ENCODE measurements at regions not wholly inside any gene's neighbourhood (a gene's known extent, or its start where the extent isn't known, plus 50 kb on each side); places are given as distances from the start of the nearest gene placed in this dataset.

DNA sequence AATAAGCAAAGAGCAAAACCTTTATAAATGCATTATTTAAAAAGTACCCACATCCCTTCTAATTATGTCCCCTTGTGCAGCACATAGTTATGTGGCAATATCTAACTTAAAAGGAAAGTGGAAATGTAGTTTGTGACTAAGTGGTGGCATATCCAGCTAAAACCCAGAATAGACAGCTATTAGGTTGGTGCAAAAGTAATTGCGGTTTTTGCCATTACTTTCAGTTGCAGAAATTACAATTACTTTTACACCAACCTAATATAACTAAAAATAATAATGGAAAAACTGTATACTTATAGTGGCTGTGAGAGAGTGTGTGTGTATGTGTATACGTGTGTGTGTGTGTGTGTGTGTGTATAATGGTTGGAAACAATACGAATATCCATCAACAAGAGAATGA, 1108.1 kb upstream of the CNTN5 start:
- TF ChIP-seq, protein P1, sequence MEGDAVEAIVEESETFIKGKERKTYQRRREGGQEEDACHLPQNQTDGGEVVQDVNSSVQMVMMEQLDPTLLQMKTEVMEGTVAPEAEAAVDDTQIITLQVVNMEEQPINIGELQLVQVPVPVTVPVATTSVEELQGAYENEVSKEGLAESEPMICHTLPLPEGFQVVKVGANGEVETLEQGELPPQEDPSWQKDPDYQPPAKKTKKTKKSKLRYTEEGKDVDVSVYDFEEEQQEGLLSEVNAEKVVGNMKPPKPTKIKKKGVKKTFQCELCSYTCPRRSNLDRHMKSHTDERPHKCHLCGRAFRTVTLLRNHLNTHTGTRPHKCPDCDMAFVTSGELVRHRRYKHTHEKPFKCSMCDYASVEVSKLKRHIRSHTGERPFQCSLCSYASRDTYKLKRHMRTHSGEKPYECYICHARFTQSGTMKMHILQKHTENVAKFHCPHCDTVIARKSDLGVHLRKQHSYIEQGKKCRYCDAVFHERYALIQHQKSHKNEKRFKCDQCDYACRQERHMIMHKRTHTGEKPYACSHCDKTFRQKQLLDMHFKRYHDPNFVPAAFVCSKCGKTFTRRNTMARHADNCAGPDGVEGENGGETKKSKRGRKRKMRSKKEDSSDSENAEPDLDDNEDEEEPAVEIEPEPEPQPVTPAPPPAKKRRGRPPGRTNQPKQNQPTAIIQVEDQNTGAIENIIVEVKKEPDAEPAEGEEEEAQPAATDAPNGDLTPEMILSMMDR (conservative IDR thresholded peaks at IDR 0.05; ENCODE audit: low read depth, low read length): no peak
- TF ChIP-seq, protein P2, sequence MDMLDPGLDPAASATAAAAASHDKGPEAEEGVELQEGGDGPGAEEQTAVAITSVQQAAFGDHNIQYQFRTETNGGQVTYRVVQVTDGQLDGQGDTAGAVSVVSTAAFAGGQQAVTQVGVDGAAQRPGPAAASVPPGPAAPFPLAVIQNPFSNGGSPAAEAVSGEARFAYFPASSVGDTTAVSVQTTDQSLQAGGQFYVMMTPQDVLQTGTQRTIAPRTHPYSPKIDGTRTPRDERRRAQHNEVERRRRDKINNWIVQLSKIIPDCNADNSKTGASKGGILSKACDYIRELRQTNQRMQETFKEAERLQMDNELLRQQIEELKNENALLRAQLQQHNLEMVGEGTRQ (IDR thresholded peaks at IDR 0.05; ENCODE audit: low read depth, low read length): no peak
- TF ChIP-seq POLR2A (IDR thresholded peaks at IDR 0.05; ENCODE audit: low read depth, low read length): no peak
- no peak for TF ChIP-seq CEBPB (IDR thresholded peaks at IDR 0.05; ENCODE audit: low read depth, low read length)
- no peak for TF ChIP-seq CHD1 (IDR thresholded peaks at IDR 0.05; ENCODE audit: low read depth, low read length)
- TF ChIP-seq RFX5 (IDR thresholded peaks at IDR 0.05; ENCODE audit: low read depth, low read length): no peak
- TF ChIP-seq, protein P3, sequence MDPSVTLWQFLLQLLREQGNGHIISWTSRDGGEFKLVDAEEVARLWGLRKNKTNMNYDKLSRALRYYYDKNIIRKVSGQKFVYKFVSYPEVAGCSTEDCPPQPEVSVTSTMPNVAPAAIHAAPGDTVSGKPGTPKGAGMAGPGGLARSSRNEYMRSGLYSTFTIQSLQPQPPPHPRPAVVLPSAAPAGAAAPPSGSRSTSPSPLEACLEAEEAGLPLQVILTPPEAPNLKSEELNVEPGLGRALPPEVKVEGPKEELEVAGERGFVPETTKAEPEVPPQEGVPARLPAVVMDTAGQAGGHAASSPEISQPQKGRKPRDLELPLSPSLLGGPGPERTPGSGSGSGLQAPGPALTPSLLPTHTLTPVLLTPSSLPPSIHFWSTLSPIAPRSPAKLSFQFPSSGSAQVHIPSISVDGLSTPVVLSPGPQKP (IDR thresholded peaks at IDR 0.05; ENCODE audit: borderline replicate concordance, low read depth, low read length): no peak
- TF ChIP-seq MXI1 (IDR thresholded peaks at IDR 0.05; ENCODE audit: borderline replicate concordance, low read depth, low read length): no peak
- TF ChIP-seq SMC3 (IDR thresholded peaks at IDR 0.05; ENCODE audit: low read depth, low read length): no peak
- TF ChIP-seq BHLHE40 (IDR thresholded peaks at IDR 0.05; ENCODE audit: low read depth, low read length): no peak
- TF ChIP-seq RAD21 (IDR thresholded peaks at IDR 0.05; ENCODE audit: low read length): no peak
- TF ChIP-seq RCOR1 (IDR thresholded peaks at IDR 0.05; ENCODE audit: insufficient replicate concordance, low read length): no peak

Measured in IMR-90 (cell line).